HCT116 (cell line): ENCODE measurements at regions not wholly inside any gene's neighbourhood (a gene's known extent, or its start where the extent isn't known, plus 50 kb on each side); places are given as distances from the start of the nearest gene placed in this dataset.
"Not testable (repeated sequence)": the region's sequence is repeated elsewhere in the genome, so short reads cannot be mapped to it uniquely, and the experiment has no call there.

Source experiments
- CTCF ChIP-seq, 3 experiments: fragments of 200-600 bp in 1 of 3; sonication (generic) in 1 of 3; IDR thresholded peaks in 2 of 3; conservative IDR thresholded peaks in 1 of 3; 2 replicates each; pipeline ENCODE4 v1.5.1; 2012 to 2017; ENCODE audit warnings: low read depth in 2 of 3, low read length in 2 of 3, antibody characterized with exemption in 1 of 3, borderline replicate concordance in 1 of 3, control low read depth in 1 of 3, mild to moderate bottlenecking in 1 of 3, mixed read lengths in 1 of 3, mixed run types in 1 of 3, moderate library complexity in 1 of 3; ENCODE audit not compliant: insufficient read depth in 1 of 3
- EZH2 ChIP-seq: fragments of 200-600 bp; sonication (generic); IDR thresholded peaks from 2 replicates; pipeline ENCODE4 v1.6.1; 2017; ENCODE audit warnings: antibody characterized with exemption, mixed run types
- EZH2phosphoT487 ChIP-seq: fragments of 200-600 bp; IDR thresholded peaks from 2 replicates; pipeline ENCODE4 v1.6.1; 2018; ENCODE audit warnings: antibody characterized with exemption, borderline replicate concordance
- JUND ChIP-seq: IDR thresholded peaks from 2 replicates; pipeline ENCODE4 v1.6.1; 2012
- POLR2A ChIP-seq: IDR thresholded peaks from 2 replicates; pipeline ENCODE4 v1.7.0; 2011; ENCODE audit warnings: borderline replicate concordance; ENCODE audit not compliant: insufficient read depth, insufficient read length; ENCODE audit errors: extremely low read depth
- POLR2AphosphoS5 ChIP-seq: IDR thresholded peaks from 2 replicates; pipeline ENCODE4 v1.6.1; 2011; ENCODE audit warnings: mild to moderate bottlenecking, low read depth, low read length, moderate library complexity

DNA sequence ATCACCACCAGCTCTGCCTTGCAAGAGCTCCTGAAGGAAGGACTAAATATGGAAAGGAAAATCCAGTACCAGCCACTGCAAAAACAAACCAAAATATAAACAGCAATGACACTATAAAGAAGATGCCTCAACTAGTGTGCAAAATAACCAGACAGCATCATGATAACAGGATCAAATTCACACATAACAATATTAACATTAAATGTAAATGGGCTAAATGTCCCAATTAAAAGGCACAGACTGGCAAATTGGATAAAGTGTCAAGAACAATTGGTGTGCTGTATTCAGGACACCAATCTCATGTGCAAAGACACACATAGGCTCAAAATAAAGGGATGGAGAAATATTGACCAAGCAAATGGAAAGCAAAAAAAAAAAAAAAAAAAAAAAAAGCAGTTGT, 629.8 kb downstream of the CETN3 start:
- not testable (repeated sequence) for TF ChIP-seq CTCF (IDR thresholded peaks at IDR 0.05 in 2 of 3, conservative IDR thresholded peaks at IDR 0.05 in 1 of 3; ENCODE audit: borderline replicate concordance in 1 of 3, insufficient read depth in 1 of 3, low read depth in 2 of 3, low read length in 2 of 3); POLR2AphosphoS5; EZH2phosphoT487; JUND; EZH2; POLR2A
